Osteocyte (in vitro differentiated cells): ENCODE measurements at regions not wholly inside any gene's neighbourhood (a gene's known extent, or its start where the extent isn't known, plus 50 kb on each side); places are given as distances from the start of the nearest gene placed in this dataset.

Experiments
- DNase-seq: peaks from one replicate; pipeline ENCODE4 v3.0.0; 2021; ENCODE audit warnings: mixed read lengths; ENCODE audit not compliant: unreplicated experiment; ENCODE audit errors: extremely low spot score
- H3K27ac Mint-ChIP-seq: one replicate; pipeline ENCODE4 v1.8.0; 2021; ENCODE audit warnings: mild to moderate bottlenecking, mixed read lengths; ENCODE audit not compliant: unreplicated experiment
- H3K27me3 Mint-ChIP-seq: one replicate; pipeline ENCODE4 v1.8.0; 2021; ENCODE audit warnings: mixed read lengths; ENCODE audit not compliant: unreplicated experiment
- H3K36me3 Mint-ChIP-seq: one replicate; pipeline ENCODE4 v1.8.0; 2021; ENCODE audit warnings: mixed read lengths; ENCODE audit not compliant: unreplicated experiment
- H3K4me1 Mint-ChIP-seq: one replicate; pipeline ENCODE4 v1.8.0; 2021; ENCODE audit warnings: mixed read lengths; ENCODE audit not compliant: unreplicated experiment
- H3K4me3 Mint-ChIP-seq: one replicate; pipeline ENCODE4 v1.8.0; 2021; ENCODE audit warnings: mild to moderate bottlenecking, moderate library complexity, mixed read lengths; ENCODE audit not compliant: unreplicated experiment
- H3K9me3 Mint-ChIP-seq: one replicate; pipeline ENCODE4 v1.8.0; 2021; ENCODE audit warnings: mixed read lengths; ENCODE audit not compliant: unreplicated experiment
- CTCF ChIP-seq: fragments of 200-600 bp; sonication (generic); IDR thresholded peaks from 2 replicates; pipeline ENCODE4 v1.5.0; 2021; ENCODE audit warnings: antibody characterized with exemption, mild to moderate bottlenecking, moderate library complexity

GRCh38 chr4:157564218-157564617 lies 343.7 kb downstream of the GRIA2 start:
- Mint-ChIP-seq H3K9me3 (no peaks in the 10 kb centered on the region), H3K27ac (no peak overlapping the region), H3K4me3 (no peak overlapping the region), H3K36me3 (no peaks in the 10 kb centered on the region), H3K27me3 (peaks cover 9% of the 10 kb centered on the region), H3K4me1 (no peaks in the 10 kb centered on the region)
- TF ChIP-seq CTCF = no peak
- no peak for DNase-seq

DNA sequence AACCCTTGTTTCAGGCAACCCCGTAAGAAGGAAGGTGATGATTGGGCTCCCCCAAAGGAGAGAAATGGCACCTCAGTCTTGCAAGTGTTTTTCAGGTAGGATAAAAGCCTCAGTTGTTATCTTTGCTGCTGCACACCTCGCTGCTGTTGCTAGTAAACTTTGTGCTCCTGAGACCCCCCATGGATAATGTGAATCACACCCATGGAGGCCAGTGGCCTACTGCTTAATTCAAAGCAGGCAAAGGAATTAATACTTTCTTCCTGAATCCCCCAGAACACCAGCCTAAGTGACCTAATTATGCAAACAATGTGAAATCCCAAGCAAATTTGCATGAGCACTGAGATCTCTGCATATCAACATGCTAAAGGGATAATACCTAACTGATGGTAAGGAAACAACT lies 337.5 kb downstream of the GRIA2 start:
- Mint-ChIP-seq H3K9me3 (no peaks in the 10 kb centered on the region), H3K4me3 (no peak overlapping the region), H3K4me1 (no peaks in the 10 kb centered on the region), H3K27ac (no peak overlapping the region), H3K27me3 (peaks cover 7% of the 10 kb centered on the region), H3K36me3 (no peaks in the 10 kb centered on the region)
- DNase-seq = no peak
- no peak for TF ChIP-seq CTCF

GRCh38 chr4:157550028-157550427 lies 329.5 kb downstream of the GRIA2 start:
- H3K9me3 Mint-ChIP-seq = no peaks in the 10 kb centered on the region
- no peak overlapping the region for H3K27ac Mint-ChIP-seq
- no peaks in the 10 kb centered on the region for H3K36me3 Mint-ChIP-seq
- H3K4me1 Mint-ChIP-seq = no peaks in the 10 kb centered on the region
- H3K4me3 Mint-ChIP-seq = no peak overlapping the region
- DNase-seq = no peak
- no peak for TF ChIP-seq CTCF
- H3K27me3 Mint-ChIP-seq = peaks cover 7% of the 10 kb centered on the region

GRCh38 chr4:157527954-157528353 lies 307.4 kb downstream of the GRIA2 start:
- DNase-seq = no peak
- Mint-ChIP-seq H3K36me3 (no peaks in the 10 kb centered on the region), H3K4me3 (no peak overlapping the region), H3K27me3 (no peaks in the 10 kb centered on the region), H3K27ac (no peak overlapping the region), H3K9me3 (peaks cover 19% of the 10 kb centered on the region), H3K4me1 (no peaks in the 10 kb centered on the region)
- no peak for TF ChIP-seq CTCF

GRCh38 chr4:157521906-157522305 lies 301.4 kb downstream of the GRIA2 start:
- no peak for DNase-seq
- no peak for TF ChIP-seq CTCF
- H3K4me1 Mint-ChIP-seq = no peaks in the 10 kb centered on the region
- no peak overlapping the region for H3K4me3 Mint-ChIP-seq
- H3K27ac Mint-ChIP-seq = no peak overlapping the region
- no peaks in the 10 kb centered on the region for H3K36me3 Mint-ChIP-seq
- H3K27me3 Mint-ChIP-seq = peaks cover 11% of the 10 kb centered on the region
- peaks cover 6% of the 10 kb centered on the region for H3K9me3 Mint-ChIP-seq
